ENCODE measurements at regions not wholly inside any gene's neighbourhood (a gene's known extent, or its start where the extent isn't known, plus 50 kb on each side); places are given as distances from the start of the nearest gene placed in this dataset.

DNA sequence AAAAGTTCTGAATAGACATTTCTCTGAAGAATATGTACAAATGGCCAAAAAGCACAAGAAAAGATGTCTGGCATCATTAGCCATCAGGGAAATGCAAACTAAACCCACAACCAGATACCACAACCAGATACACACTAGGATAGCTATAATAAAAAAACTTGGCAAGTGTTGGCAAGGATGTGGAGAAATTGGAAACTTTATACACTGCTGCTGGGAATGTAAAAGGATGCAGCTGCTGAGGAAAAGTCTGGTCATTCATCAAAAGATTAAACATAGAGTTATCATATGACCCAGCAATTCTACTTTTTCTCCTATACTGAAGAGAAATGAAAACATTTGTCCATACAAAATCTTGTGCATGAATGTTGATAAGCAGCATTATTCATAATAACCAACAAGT is 92.3 kb downstream of the UCHL1 start:
- Histone ChIP-seq H2AFZ (ENCODE audit: insufficient read depth, low read depth, low read length, poor library complexity, severe bottlenecking) (no peak overlapping the region), H4K20me1 (ENCODE audit: insufficient read depth, low read length) (no peaks in the 10 kb centered on the region), H3K4me3 (replicated peaks in 1 of 3; ENCODE audit: low read depth in 2 of 3, low read length in 3 of 3) (no peak overlapping the region), H3K9me3 (replicated peaks in 1 of 2; ENCODE audit: control insufficient read depth in 1 of 2, insufficient read depth in 1 of 2, low read length in 2 of 2) (peaks cover 4 to 5% of the 10 kb centered on the region in 2 donors), H3K27ac (ENCODE audit: low read depth in 1 of 2, low read length in 2 of 2) (no peak overlapping the region), H3K9ac (ENCODE audit: insufficient read depth, low read length, poor library complexity, severe bottlenecking) (no peak overlapping the region), H3K79me2 (ENCODE audit: insufficient read depth, low read length) (no peaks in the 10 kb centered on the region), H3K4me1 (ENCODE audit: control insufficient read depth in 1 of 2, insufficient read depth in 2 of 2, low read length in 2 of 2) (no peaks in the 10 kb centered on the region), H3K4me2 (replicated peaks; ENCODE audit: extremely low read depth, low read length, poor library complexity, severe bottlenecking) (no peak overlapping the region), H3K36me3 (replicated peaks in 1 of 2; ENCODE audit: control insufficient read depth in 1 of 2, insufficient read depth in 2 of 2, low read length in 2 of 2) (no peaks in the 10 kb centered on the region), H3K27me3 (ENCODE audit: control insufficient read depth in 2 of 2, insufficient read depth in 2 of 2, low read length in 2 of 2) (no peaks in the 10 kb centered on the region)
- Mint-ChIP-seq H3K27ac (no peak overlapping the region), H3K4me1 (no peaks in the 10 kb centered on the region), H3K9me3 (peaks cover 1 to 23% (median 10%) of the 10 kb centered on the region in 7 donors), H3K27me3 (ENCODE audit: low read depth in 3 of 3) (peaks cover 0 to 4% (median 3%) of the 10 kb centered on the region in 3 donors), H3K4me3 (no peak overlapping the region), H3K36me3 (no peaks in the 10 kb centered on the region)
- DNase-seq = no peak
- TF ChIP-seq, protein P1, sequence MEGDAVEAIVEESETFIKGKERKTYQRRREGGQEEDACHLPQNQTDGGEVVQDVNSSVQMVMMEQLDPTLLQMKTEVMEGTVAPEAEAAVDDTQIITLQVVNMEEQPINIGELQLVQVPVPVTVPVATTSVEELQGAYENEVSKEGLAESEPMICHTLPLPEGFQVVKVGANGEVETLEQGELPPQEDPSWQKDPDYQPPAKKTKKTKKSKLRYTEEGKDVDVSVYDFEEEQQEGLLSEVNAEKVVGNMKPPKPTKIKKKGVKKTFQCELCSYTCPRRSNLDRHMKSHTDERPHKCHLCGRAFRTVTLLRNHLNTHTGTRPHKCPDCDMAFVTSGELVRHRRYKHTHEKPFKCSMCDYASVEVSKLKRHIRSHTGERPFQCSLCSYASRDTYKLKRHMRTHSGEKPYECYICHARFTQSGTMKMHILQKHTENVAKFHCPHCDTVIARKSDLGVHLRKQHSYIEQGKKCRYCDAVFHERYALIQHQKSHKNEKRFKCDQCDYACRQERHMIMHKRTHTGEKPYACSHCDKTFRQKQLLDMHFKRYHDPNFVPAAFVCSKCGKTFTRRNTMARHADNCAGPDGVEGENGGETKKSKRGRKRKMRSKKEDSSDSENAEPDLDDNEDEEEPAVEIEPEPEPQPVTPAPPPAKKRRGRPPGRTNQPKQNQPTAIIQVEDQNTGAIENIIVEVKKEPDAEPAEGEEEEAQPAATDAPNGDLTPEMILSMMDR (IDR thresholded peaks at IDR 0.05) = no peak
- intact Hi-C loops (cut with micrococcal nuclease) = no loop called here

GRCh38 chr4:41358647-41359421 is 102.1 kb downstream of the UCHL1 start:
- TF ChIP-seq, protein P1 (IDR thresholded peaks at IDR 0.05) = no peak
- Mint-ChIP-seq H3K27me3 (ENCODE audit: low read depth in 3 of 3) (peaks cover 44 to 62% (median 59%) of the 10 kb centered on the region in 3 donors), H3K36me3 (peaks cover 0 to 3% of the 10 kb centered on the region in 2 donors), H3K9me3 (peaks cover 0 to 19% (median 7%) of the 10 kb centered on the region in 7 donors), H3K4me3 (peak overlapping the region in 1 of 2 donors; percentile 85), H3K4me1 (peaks cover 17% of the 10 kb centered on the region), H3K27ac (no peak overlapping the region)
- Histone ChIP-seq H3K4me3 (replicated peaks in 1 of 3; ENCODE audit: low read depth in 2 of 3, low read length in 3 of 3) (no peak overlapping the region), H3K27ac (ENCODE audit: low read depth in 1 of 2, low read length in 2 of 2) (no peak overlapping the region), H3K9ac (ENCODE audit: insufficient read depth, low read length, poor library complexity, severe bottlenecking) (no peak overlapping the region), H3K9me3 (replicated peaks in 1 of 2; ENCODE audit: control insufficient read depth in 1 of 2, insufficient read depth in 1 of 2, low read length in 2 of 2) (peaks cover 0 to 12% of the 10 kb centered on the region in 2 donors), H3K79me2 (ENCODE audit: insufficient read depth, low read length) (no peaks in the 10 kb centered on the region), H3K36me3 (replicated peaks in 1 of 2; ENCODE audit: control insufficient read depth in 1 of 2, insufficient read depth in 2 of 2, low read length in 2 of 2) (no peaks in the 10 kb centered on the region), H3K4me1 (ENCODE audit: control insufficient read depth in 1 of 2, insufficient read depth in 2 of 2, low read length in 2 of 2) (peaks cover 15 to 20% of the 10 kb centered on the region in 2 donors), H3K4me2 (replicated peaks; ENCODE audit: extremely low read depth, low read length, poor library complexity, severe bottlenecking) (no peak overlapping the region), H3K27me3 (ENCODE audit: control insufficient read depth in 2 of 2, insufficient read depth in 2 of 2, low read length in 2 of 2) (peaks cover 49 to 51% of the 10 kb centered on the region in 2 donors), H4K20me1 (ENCODE audit: insufficient read depth, low read length) (no peaks in the 10 kb centered on the region), H2AFZ (ENCODE audit: insufficient read depth, low read depth, low read length, poor library complexity, severe bottlenecking) (no peak overlapping the region)
- whole genome bisulfite sequencing (ENCODE audit: insufficient coverage) = 96% methylated on average over 8 of the region's 13 CpGs
- intact Hi-C loops (cut with micrococcal nuclease) = no loop called here
- no peak for DNase-seq
